PC-3 (cell line): ENCODE measurements at regions not wholly inside any gene's neighbourhood (a gene's known extent, or its start where the extent isn't known, plus 50 kb on each side); places are given as distances from the start of the nearest gene placed in this dataset.

Experiments used
- EZH2 ChIP-seq: fragments of 300-600 bp; sonication (generic); IDR thresholded peaks from one replicate; pipeline ENCODE4 v1.6.1; 2017; ENCODE audit warnings: antibody characterized with exemption, mild to moderate bottlenecking, low read length; ENCODE audit not compliant: unreplicated experiment
- EZH2phosphoT487 ChIP-seq: fragments of 300-600 bp; sonication (generic); IDR thresholded peaks from 2 replicates; pipeline ENCODE4 v1.6.1; 2018; ENCODE audit warnings: mild to moderate bottlenecking, antibody characterized with exemption, low read length, borderline replicate concordance
- TF ChIP-seq, protein P1 (sequence below): fragments of 300-600 bp; sonication (generic); conservative IDR thresholded peaks from 2 replicates; pipeline ENCODE4 v1.5.1; 2017; ENCODE audit warnings: antibody characterized with exemption, low read depth, mild to moderate bottlenecking, low read length

DNA sequence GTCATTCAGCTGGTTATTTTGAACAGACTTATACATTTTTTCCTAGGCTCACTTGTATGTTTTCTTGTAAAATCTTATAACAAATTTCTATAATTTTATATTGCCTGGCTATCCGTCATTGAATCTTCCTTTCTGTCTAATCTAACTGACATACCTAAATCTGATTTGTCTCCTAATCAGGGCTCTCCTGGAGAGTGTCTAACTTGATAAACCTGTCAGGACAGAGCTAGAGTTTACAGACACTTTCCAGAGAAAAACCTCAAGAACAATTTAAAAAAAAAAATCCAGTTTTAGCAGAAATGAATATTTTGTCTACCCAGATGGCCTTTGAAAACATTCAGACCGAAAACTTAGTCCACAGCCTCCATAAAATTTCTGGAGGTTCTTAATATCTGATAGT, 1305.8 kb downstream of the ROBO1 start:
- TF ChIP-seq, protein P1, sequence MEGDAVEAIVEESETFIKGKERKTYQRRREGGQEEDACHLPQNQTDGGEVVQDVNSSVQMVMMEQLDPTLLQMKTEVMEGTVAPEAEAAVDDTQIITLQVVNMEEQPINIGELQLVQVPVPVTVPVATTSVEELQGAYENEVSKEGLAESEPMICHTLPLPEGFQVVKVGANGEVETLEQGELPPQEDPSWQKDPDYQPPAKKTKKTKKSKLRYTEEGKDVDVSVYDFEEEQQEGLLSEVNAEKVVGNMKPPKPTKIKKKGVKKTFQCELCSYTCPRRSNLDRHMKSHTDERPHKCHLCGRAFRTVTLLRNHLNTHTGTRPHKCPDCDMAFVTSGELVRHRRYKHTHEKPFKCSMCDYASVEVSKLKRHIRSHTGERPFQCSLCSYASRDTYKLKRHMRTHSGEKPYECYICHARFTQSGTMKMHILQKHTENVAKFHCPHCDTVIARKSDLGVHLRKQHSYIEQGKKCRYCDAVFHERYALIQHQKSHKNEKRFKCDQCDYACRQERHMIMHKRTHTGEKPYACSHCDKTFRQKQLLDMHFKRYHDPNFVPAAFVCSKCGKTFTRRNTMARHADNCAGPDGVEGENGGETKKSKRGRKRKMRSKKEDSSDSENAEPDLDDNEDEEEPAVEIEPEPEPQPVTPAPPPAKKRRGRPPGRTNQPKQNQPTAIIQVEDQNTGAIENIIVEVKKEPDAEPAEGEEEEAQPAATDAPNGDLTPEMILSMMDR: no peak
- TF ChIP-seq EZH2phosphoT487: no peak
- TF ChIP-seq EZH2: no peak
